ENCODE measurements at regions not wholly inside any gene's neighbourhood (a gene's known extent, or its start where the extent isn't known, plus 50 kb on each side); places are given as distances from the start of the nearest gene placed in this dataset.

DNA sequence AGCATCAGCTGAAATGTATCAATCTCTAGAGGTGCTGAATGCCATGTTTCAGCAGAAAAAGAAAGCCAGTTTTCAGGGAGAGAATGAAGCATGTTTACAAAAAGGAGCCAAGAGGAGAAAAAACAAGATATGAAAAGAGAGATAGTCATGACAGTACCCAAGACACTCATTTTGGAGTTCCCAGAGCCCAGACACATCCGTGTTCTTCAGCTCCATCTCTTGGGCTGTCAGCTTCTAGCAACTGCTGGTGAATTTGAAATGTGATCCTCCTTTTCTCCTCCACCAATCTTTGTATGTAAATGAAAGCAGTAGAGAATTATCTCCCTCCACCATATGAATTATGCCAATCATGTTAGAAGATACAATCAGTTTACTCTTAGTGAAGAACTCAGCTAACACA is 93.0 kb upstream of the SLC25A36 start:
- TF ChIP-seq CTCF (IDR thresholded peaks at IDR 0.05) (no peak), POLR2AphosphoS5 (IDR thresholded peaks at IDR 0.05) (no peak), POLR2A (IDR thresholded peaks at IDR 0.05) (no peak)

All from transverse colon (tissue), 4 donors.